A673 (cell line): ENCODE measurements at regions not wholly inside any gene's neighbourhood (a gene's known extent, or its start where the extent isn't known, plus 50 kb on each side); places are given as distances from the start of the nearest gene placed in this dataset.

Source experiments
- EZH2 ChIP-seq: fragments of 200-600 bp; sonication (generic); IDR thresholded peaks from 2 replicates; pipeline ENCODE4 v1.6.1; 2017; ENCODE audit warnings: borderline replicate concordance, low read depth, mild to moderate bottlenecking, mixed read lengths, antibody characterized with exemption, low read length; ENCODE audit not compliant: poor library complexity, severe bottlenecking
- TF ChIP-seq, protein P1 (sequence below): fragments of 300-800, 200-600 bp; sonication (generic); conservative IDR thresholded peaks from 2 replicates; pipeline ENCODE4 v1.5.1; 2017; ENCODE audit warnings: low read depth, mild to moderate bottlenecking, antibody characterized with exemption, low read length, moderate library complexity, mixed read lengths

DNA sequence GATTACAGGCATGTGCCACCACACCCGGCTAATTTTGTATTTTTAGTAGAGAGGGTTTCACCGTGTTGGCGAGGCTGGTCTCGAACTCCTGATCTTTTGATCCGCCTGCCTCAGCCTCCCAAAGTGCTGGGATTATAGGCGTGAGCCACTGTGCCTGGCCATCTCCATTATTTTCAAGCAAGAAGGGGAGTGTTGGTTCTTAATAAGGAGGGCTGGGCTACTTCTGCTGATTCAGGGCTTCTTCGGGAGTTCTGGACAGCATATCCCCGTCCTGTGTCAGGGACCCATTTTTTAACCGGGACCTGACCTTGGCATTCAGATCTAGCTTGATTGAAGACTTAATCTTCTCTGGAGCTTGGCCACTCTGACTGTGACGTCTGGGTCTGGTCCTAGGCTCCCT is 74.1 kb upstream of the SYN2 start:
- TF ChIP-seq, protein P1, sequence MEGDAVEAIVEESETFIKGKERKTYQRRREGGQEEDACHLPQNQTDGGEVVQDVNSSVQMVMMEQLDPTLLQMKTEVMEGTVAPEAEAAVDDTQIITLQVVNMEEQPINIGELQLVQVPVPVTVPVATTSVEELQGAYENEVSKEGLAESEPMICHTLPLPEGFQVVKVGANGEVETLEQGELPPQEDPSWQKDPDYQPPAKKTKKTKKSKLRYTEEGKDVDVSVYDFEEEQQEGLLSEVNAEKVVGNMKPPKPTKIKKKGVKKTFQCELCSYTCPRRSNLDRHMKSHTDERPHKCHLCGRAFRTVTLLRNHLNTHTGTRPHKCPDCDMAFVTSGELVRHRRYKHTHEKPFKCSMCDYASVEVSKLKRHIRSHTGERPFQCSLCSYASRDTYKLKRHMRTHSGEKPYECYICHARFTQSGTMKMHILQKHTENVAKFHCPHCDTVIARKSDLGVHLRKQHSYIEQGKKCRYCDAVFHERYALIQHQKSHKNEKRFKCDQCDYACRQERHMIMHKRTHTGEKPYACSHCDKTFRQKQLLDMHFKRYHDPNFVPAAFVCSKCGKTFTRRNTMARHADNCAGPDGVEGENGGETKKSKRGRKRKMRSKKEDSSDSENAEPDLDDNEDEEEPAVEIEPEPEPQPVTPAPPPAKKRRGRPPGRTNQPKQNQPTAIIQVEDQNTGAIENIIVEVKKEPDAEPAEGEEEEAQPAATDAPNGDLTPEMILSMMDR, result no peak
- TF ChIP-seq EZH2, result no peak
